BLaER1 treated with 17β-estradiol and CSF1 and Interleukin-3, amounts not matched to agents 10 nM and 100 nM (cell line): ENCODE measurements at regions not wholly inside any gene's neighbourhood (a gene's known extent, or its start where the extent isn't known, plus 50 kb on each side); places are given as distances from the start of the nearest gene placed in this dataset.

Experiments used
- H3K27ac ChIP-seq, 11 experiments: shearing (Covaris generic); formaldehyde crosslinking; 2 replicates each; pipeline ENCODE4 v1.8.1; 2022
- H3K27me3 ChIP-seq, 11 experiments: shearing (Covaris generic); formaldehyde crosslinking; 2 replicates each; pipeline ENCODE4 v1.8.1; 2022
- H3K36me3 ChIP-seq, 11 experiments: shearing (Covaris generic); formaldehyde crosslinking; 2 replicates each; pipeline ENCODE4 v1.8.1; 2022
- H3K4me1 ChIP-seq, 10 experiments: shearing (Covaris generic); formaldehyde crosslinking; 2 replicates each; pipeline ENCODE4 v1.8.1; 2022
- H3K4me2 ChIP-seq, 11 experiments: shearing (Covaris generic); formaldehyde crosslinking; 2 replicates each; pipeline ENCODE4 v1.8.1; 2022
- H3K4me3 ChIP-seq, 10 experiments: shearing (Covaris generic); formaldehyde crosslinking; 2 replicates each; pipeline ENCODE4 v1.8.1; 2022
- H3K9ac ChIP-seq, 11 experiments: shearing (Covaris generic); formaldehyde crosslinking; 2 replicates each; pipeline ENCODE4 v1.8.1; 2022
- H3K9me3 ChIP-seq, 11 experiments: shearing (Covaris generic); formaldehyde crosslinking; replicated peaks in 1 of 11; 2 replicates each; pipeline ENCODE4 v1.8.1; 2022
- H4K20me1 ChIP-seq, 11 experiments: shearing (Covaris generic); formaldehyde crosslinking; 2 replicates each; pipeline ENCODE4 v1.8.1; 2022
- Cebpa-rat ChIP-seq, 11 experiments: shearing (Covaris generic); IDR thresholded peaks; 2 replicates each; pipeline ENCODE4 v1.8.1; 2022

DNA sequence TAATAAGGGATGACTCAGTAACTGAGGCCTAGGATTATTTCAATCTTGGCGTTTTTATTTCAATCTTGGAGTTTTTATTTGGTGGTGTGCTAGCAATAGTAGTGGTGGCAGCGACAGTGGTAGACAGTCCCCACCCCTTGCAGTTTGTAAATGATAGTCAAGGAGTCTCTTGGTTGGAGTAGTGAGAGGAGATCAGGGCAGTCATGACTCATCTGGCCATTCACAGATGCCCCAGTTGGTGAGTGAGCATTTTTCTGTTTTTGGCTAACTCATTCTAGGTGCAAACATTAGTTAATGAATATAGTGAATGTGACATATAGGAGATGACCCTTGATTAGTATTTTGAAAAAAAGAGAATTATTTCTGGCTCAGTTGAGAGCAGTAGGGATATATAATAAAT, 93.5 kb upstream of the ADAD1 start:
- H3K4me1 ChIP-seq: no peaks in the 10 kb centered on the region
- peaks cover 8 to 96% (median 57%) of the 10 kb centered on the region in 11 experiments; a peak in 20 of 22 replicates for H3K36me3 ChIP-seq
- H3K4me2 ChIP-seq: no peak overlapping the region
- H3K9ac ChIP-seq: no peak overlapping the region
- no peaks in the 10 kb centered on the region for H4K20me1 ChIP-seq
- no peaks in the 10 kb centered on the region for H3K27me3 ChIP-seq
- TF ChIP-seq Cebpa-rat (IDR thresholded peaks at IDR 0.05): no peak
- no peaks in the 10 kb centered on the region for H3K9me3 ChIP-seq
- H3K27ac ChIP-seq: no peak overlapping the region
- H3K4me3 ChIP-seq: no peak overlapping the region

- Histone ChIP-seq H3K4me1 (no peaks in the 10 kb centered on the region), H3K4me2 (no peak overlapping the region), H3K9ac (no peak overlapping the region), H4K20me1 (no peaks in the 10 kb centered on the region), H3K27me3 (no peaks in the 10 kb centered on the region), H3K27ac (no peak overlapping the region), H3K36me3 (peaks cover 30 to 73% (median 45%) of the 10 kb centered on the region in 11 experiments), H3K9me3 (peaks cover 0 to 22% (median 8%) of the 10 kb centered on the region in 11 experiments; a peak in 7 of 22 replicates), H3K4me3 (no peak overlapping the region)
- TF ChIP-seq Cebpa-rat (IDR thresholded peaks at IDR 0.05): no peak
Measured at GRCh38 chr4:122293374-122294365, 85.1 kb upstream of the ADAD1 start.

DNA sequence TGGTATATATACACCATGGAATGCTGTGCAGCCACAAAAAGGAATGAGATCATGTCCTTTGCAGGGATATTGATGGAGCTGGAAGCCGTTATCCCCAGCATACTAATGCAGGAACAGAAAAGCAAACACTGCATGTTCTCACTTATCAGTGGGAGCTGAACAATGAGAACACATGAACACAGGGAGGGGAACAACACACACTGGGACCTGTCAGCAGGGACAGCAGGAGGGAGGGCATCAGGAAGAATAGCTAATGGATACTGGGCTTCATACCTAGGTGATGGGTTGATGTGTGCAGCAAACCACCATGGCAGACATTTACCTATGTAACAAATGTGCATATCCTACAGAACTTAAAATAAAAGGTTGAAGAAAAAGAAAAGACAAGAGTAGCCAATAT, 81.1 kb upstream of the ADAD1 start:
- no peak for TF ChIP-seq Cebpa-rat (IDR thresholded peaks at IDR 0.05)
- Histone ChIP-seq H3K9me3 (peaks cover 0 to 22% (median 8%) of the 10 kb centered on the region in 11 experiments; a peak in 7 of 22 replicates), H4K20me1 (no peaks in the 10 kb centered on the region), H3K9ac (no peak overlapping the region), H3K4me3 (no peak overlapping the region), H3K27ac (no peak overlapping the region), H3K4me1 (no peaks in the 10 kb centered on the region), H3K27me3 (no peaks in the 10 kb centered on the region), H3K4me2 (no peak overlapping the region), H3K36me3 (peaks cover 25 to 52% (median 32%) of the 10 kb centered on the region in 11 experiments)

DNA sequence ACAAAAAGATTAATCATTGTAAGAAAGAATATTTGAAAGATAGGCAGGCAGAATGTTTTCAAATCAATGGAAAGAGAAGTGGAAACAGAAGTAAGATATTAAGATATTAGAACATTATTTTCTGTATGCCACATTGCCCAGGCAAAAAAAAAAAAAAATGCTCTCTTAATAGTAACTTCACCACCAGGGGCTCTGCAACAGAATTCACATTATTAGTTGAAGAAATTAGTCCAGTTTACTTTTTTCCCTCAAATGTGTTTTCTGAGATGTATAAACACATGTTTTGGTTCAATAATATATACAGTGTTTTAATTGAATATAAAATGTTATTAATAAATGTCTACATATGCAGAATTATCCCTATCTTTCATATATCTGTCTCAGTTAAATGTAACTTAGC, 78.0 kb upstream of the ADAD1 start:
- H3K9ac ChIP-seq: no peak overlapping the region
- TF ChIP-seq Cebpa-rat (IDR thresholded peaks at IDR 0.05): no peak

GRCh38 chr4:122305853-122306252, 73.0 kb upstream of the ADAD1 start:
- H3K36me3 ChIP-seq: peaks cover 10 to 86% (median 42%) of the 10 kb centered on the region in 11 experiments; a peak in 20 of 22 replicates
- no peak overlapping the region for H3K4me3 ChIP-seq
- no peak overlapping the region for H3K9ac ChIP-seq
- no peak overlapping the region for H3K27ac ChIP-seq
- no peaks in the 10 kb centered on the region for H4K20me1 ChIP-seq
- no peaks in the 10 kb centered on the region for H3K27me3 ChIP-seq
- H3K9me3 ChIP-seq: no peaks in the 10 kb centered on the region
- TF ChIP-seq Cebpa-rat (IDR thresholded peaks at IDR 0.05): no peak
- H3K4me2 ChIP-seq: no peak overlapping the region
- H3K4me1 ChIP-seq: no peaks in the 10 kb centered on the region

More for the DNA sequence above, 78.0 kb upstream of the ADAD1 start:
- H3K36me3 ChIP-seq: peaks cover 9 to 50% (median 17%) of the 10 kb centered on the region in 11 experiments; a peak in 17 of 22 replicates
- H3K4me2 ChIP-seq: no peak overlapping the region
- no peaks in the 10 kb centered on the region for H3K4me1 ChIP-seq
- no peak overlapping the region for H3K27ac ChIP-seq
- peaks cover 0 to 13% (median 0%) of the 10 kb centered on the region in 11 experiments; a peak in 3 of 22 replicates for H3K9me3 ChIP-seq
- H3K4me3 ChIP-seq: no peak overlapping the region
- no peaks in the 10 kb centered on the region for H4K20me1 ChIP-seq
- no peaks in the 10 kb centered on the region for H3K27me3 ChIP-seq

- H3K9ac ChIP-seq: no peak overlapping the region
- no peaks in the 10 kb centered on the region for H4K20me1 ChIP-seq
- no peaks in the 10 kb centered on the region for H3K4me1 ChIP-seq
- no peak overlapping the region for H3K27ac ChIP-seq
- no peak overlapping the region for H3K4me2 ChIP-seq
- no peak for TF ChIP-seq Cebpa-rat (IDR thresholded peaks at IDR 0.05)
- H3K9me3 ChIP-seq: no peaks in the 10 kb centered on the region
- no peaks in the 10 kb centered on the region for H3K27me3 ChIP-seq
- H3K4me3 ChIP-seq: no peak overlapping the region
- peaks cover 15 to 84% (median 46%) of the 10 kb centered on the region in 11 experiments; a peak in 19 of 22 replicates for H3K36me3 ChIP-seq
Measured at GRCh38 chr4:122309988-122310626, 68.7 kb upstream of the ADAD1 start.

GRCh38 chr4:122313006-122313646, 65.7 kb upstream of the ADAD1 start:
- H3K36me3 ChIP-seq: peaks cover 27 to 84% (median 49%) of the 10 kb centered on the region in 11 experiments
- H3K4me2 ChIP-seq: no peak overlapping the region
- no peaks in the 10 kb centered on the region for H3K4me1 ChIP-seq
- H4K20me1 ChIP-seq: no peaks in the 10 kb centered on the region
- no peaks in the 10 kb centered on the region for H3K27me3 ChIP-seq
- H3K9ac ChIP-seq: no peak overlapping the region
- H3K9me3 ChIP-seq: no peaks in the 10 kb centered on the region
- TF ChIP-seq Cebpa-rat (IDR thresholded peaks at IDR 0.05): no peak
- no peak overlapping the region for H3K27ac ChIP-seq
- H3K4me3 ChIP-seq: no peak overlapping the region

- no peaks in the 10 kb centered on the region for H4K20me1 ChIP-seq
- H3K9ac ChIP-seq: no peak overlapping the region
- H3K36me3 ChIP-seq: peaks cover 15 to 88% (median 43%) of the 10 kb centered on the region in 11 experiments; a peak in 20 of 22 replicates
- no peaks in the 10 kb centered on the region for H3K9me3 ChIP-seq
- no peak for TF ChIP-seq Cebpa-rat (IDR thresholded peaks at IDR 0.05)
- H3K4me2 ChIP-seq: no peak overlapping the region
- H3K27me3 ChIP-seq: no peaks in the 10 kb centered on the region
- no peaks in the 10 kb centered on the region for H3K4me1 ChIP-seq
- no peak overlapping the region for H3K4me3 ChIP-seq
- no peak overlapping the region for H3K27ac ChIP-seq
Measured at GRCh38 chr4:122326908-122327307, 51.9 kb upstream of the ADAD1 start.

- Histone ChIP-seq H4K20me1 (no peaks in the 10 kb centered on the region), H3K27ac (no peak overlapping the region), H3K9me3 (no peaks in the 10 kb centered on the region), H3K4me2 (no peak overlapping the region), H3K4me1 (no peaks in the 10 kb centered on the region), H3K9ac (no peak overlapping the region), H3K27me3 (no peaks in the 10 kb centered on the region), H3K4me3 (no peak overlapping the region), H3K36me3 (peaks cover 13 to 80% (median 33%) of the 10 kb centered on the region in 11 experiments; a peak in 20 of 22 replicates)
- no peak for TF ChIP-seq Cebpa-rat (IDR thresholded peaks at IDR 0.05)
Measured at GRCh38 chr4:122328893-122329292, 49.9 kb upstream of the ADAD1 start.
